ENCODE measurements at regions not wholly inside any gene's neighbourhood (a gene's known extent, or its start where the extent isn't known, plus 50 kb on each side); places are given as distances from the start of the nearest gene placed in this dataset.

- FAIRE-seq = no peak
- DNase-seq (ENCODE audit: low spot score in 2 of 2) = no peak
Observed at GRCh38 chr18:23384778-23385736, 68.0 kb upstream of the RIOK3 start.

- FAIRE-seq (no peak), DNase-seq (ENCODE audit: low spot score in 2 of 2) (no peak)
Observed at GRCh38 chr18:23386317-23386716, 66.8 kb upstream of the RIOK3 start.

DNA sequence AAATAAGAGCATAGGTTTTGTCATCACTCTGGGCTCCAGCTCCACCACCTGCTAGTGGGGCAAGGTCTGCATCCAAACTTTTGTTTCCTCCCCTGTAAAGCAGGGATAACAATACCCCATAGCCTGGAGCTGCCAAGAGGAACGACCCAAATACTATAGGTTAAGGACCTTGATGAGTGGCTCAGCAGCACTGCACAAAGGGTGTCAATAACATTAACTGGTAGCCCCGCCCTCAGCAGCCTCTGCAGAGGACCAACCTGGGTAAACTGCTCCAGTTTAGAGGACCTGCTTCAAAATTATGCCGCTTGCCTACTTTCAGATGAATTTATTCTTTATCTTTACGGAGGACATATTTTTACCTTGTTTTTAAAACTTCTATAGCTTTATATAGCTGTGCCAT, 65.8 kb upstream of the RIOK3 start:
- FAIRE-seq (no peak), DNase-seq (ENCODE audit: low spot score in 2 of 2) (no peak)

DNA sequence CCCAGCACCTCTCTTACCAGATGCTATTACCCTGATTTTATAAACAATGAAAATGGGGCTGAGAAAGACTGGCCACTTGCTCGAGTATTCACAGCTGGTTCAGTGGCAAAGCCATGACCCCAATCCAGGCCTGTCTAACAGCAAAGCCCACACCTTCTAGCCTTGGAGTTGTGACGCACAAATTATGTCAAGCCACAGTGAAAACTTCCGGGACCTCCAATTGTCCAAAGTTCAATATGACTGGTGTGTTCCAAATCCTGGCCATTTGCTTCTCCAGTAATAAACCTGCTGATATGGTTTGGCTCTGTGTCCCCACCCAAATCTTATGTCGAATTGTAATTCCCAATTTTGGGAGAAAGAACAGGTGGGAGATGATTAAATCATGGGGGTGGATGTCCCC, 64.7 kb upstream of the RIOK3 start:
- FAIRE-seq (no peak), DNase-seq (ENCODE audit: low spot score in 2 of 2) (no peak)

GRCh38 chr18:23391156-23391555, 61.9 kb upstream of the RIOK3 start:
- no peak for FAIRE-seq
- no peak for DNase-seq (ENCODE audit: low spot score in 2 of 2)

GRCh38 chr18:23397907-23398306, 55.2 kb upstream of the RIOK3 start:
- DNase-seq (ENCODE audit: low spot score in 2 of 2) (no peak), FAIRE-seq (no peak)

- FAIRE-seq (no peak), DNase-seq (ENCODE audit: low spot score in 2 of 2) (no peak)
Observed at GRCh38 chr18:23398401-23398800, 54.7 kb upstream of the RIOK3 start.

- FAIRE-seq (no peak), DNase-seq (ENCODE audit: low spot score in 2 of 2) (no peak)
Observed at GRCh38 chr18:23399067-23399466, 54.0 kb upstream of the RIOK3 start.

DNA sequence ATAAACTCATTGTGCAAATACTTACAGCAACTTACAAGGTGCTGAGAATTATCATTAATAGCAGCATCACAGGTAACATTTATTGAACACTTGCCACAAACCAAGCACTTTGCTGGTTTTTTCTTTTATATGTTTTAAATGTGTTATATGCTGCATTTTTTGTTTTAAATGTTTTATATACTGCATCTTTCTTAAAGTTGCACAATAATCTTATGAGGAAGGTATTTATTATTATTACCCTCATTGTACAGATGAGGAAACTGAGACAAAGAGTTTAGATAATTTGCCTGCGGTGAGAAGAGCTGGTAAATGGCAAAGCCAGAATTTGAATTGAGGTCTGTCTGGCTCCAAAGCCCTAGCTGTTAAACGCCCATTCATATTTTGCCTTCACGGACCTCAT, 52.2 kb upstream of the RIOK3 start:
- FAIRE-seq = no peak
- DNase-seq (ENCODE audit: low spot score in 2 of 2) = no peak

DNA sequence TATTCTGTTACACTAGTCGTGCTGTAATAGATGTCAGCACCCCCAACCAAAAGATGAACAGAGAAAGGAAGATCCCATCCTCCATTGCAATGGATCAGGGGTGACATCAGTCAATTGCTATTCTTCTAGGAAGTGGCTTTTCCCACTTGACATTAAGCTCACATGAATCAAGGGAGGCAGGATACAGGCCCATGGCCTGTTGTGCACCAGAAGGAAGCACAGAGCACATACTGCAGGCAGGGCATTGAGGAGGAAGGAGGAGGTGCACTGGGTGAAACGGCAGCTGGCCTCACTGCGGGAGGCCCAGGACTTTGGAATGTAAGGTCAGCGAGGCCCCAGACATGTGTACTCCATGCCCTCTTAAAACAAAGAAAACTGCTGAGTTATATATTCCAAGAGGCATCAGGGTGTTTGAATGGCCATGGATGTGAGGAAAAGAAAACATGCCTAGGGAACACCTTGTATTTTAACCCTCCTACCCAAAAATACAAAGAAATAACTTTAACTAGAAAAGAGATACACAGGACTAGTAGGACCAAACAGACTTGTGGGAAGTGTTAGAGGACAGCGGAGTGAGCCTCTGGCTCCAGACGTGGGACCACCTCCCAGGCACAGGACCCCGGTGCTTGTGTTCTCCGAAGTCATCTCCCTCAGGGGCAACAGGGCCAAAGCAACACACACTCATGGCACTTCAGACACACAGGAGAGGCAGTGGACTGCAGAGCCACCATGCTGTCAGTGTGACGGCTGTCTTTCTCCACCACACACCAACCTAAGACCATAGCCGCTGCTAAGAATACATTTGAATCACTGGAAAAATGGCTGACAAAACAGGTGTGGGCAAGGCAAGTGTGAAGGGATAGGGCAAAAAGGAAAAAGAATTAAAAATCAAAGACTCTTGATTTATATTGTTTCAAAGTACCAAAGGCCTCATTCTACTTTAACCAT, 51.4 kb upstream of the RIOK3 start:
- no peak for FAIRE-seq

More for the DNA sequence above, 51.4 kb upstream of the RIOK3 start:
- no peak for DNase-seq (ENCODE audit: low spot score in 2 of 2)

Data from frontal cortex (tissue), 3 donors.